ENCODE measurements at regions not wholly inside any gene's neighbourhood (a gene's known extent, or its start where the extent isn't known, plus 50 kb on each side); places are given as distances from the start of the nearest gene placed in this dataset.

DNA sequence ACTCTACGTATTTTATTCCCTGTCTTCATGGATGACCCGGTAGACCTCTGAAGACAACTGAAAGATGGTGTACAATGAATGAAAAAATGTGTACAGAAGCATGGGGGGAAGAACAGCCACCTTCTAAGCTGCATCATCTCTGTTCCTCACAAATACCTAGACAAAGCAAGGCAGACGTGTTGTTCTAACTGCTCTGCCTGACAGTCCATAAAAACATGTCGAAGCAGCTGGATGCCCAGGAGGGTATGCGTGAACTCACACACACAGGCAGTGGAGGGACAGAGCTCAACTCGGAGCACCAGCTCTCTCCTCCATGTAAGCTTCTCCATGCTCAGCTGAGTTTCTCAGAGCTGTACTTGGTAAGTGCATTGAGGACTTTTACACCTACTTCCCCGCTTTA lies 327.4 kb downstream of the CTTN start:
- no peak for TF ChIP-seq TCF12 (IDR thresholded peaks at IDR 0.05; ENCODE audit: low read depth)
- no peak for TF ChIP-seq YY1 (IDR thresholded peaks at IDR 0.05; ENCODE audit: low read depth)
